SK-N-SH treated with all-trans-retinoic acid at 6 μM for 48 hours (cell line): ENCODE measurements at regions not wholly inside any gene's neighbourhood (a gene's known extent, or its start where the extent isn't known, plus 50 kb on each side); places are given as distances from the start of the nearest gene placed in this dataset.

Experiments used
- ATAC-seq: fragments of 200-7000 bp; cut with Tn5 transposase; 3 replicates; pipeline ENCODE4 v1.9.1; 2020; ENCODE audit warnings: mild to moderate bottlenecking, moderate library complexity
- ARNTL ChIP-seq: fragments of 450-650 bp; formaldehyde crosslinking; IDR thresholded peaks from 2 replicates; pipeline ENCODE4 v1.5.0; 2020; ENCODE audit warnings: low read depth, mild to moderate bottlenecking, moderate library complexity, borderline replicate concordance
- BACH2 ChIP-seq: fragments of 250-450 bp; sonication (Bioruptor Pico); IDR thresholded peaks from 2 replicates; pipeline ENCODE4 v1.9.0; 2021; ENCODE audit warnings: mild to moderate bottlenecking, borderline replicate concordance
- CREB5 ChIP-seq: fragments of 250-450 bp; sonication (Bioruptor Pico); IDR thresholded peaks from 2 replicates; pipeline ENCODE4 v1.5.1; 2020; ENCODE audit warnings: low read depth, mild to moderate bottlenecking, moderate library complexity
- CSDC2 ChIP-seq: fragments of 250-450 bp; sonication (Bioruptor Pico); IDR thresholded peaks from 2 replicates; pipeline ENCODE4 v1.5.0; 2020; ENCODE audit warnings: mild to moderate bottlenecking, moderate library complexity
- ESRRG ChIP-seq: fragments of 250-450 bp; sonication (Bioruptor Pico); IDR thresholded peaks from 2 replicates; pipeline ENCODE4 v1.6.1; 2021; ENCODE audit warnings: mild to moderate bottlenecking
- GLIS3 ChIP-seq: fragments of 250-450 bp; sonication (Bioruptor Pico); IDR thresholded peaks from 2 replicates; pipeline ENCODE4 v1.5.0; 2020; ENCODE audit warnings: mild to moderate bottlenecking, moderate library complexity
- ISL1 ChIP-seq: fragments of 250-450 bp; sonication (Bioruptor Pico); IDR thresholded peaks from 2 replicates; pipeline ENCODE4 v2.1.2; 2022; ENCODE audit warnings: mild to moderate bottlenecking, moderate library complexity
- OSR1 ChIP-seq: fragments of 250-450 bp; sonication (Bioruptor Pico); IDR thresholded peaks from 2 replicates; pipeline ENCODE4 v1.8.0; 2022; ENCODE audit warnings: moderate library complexity, mild to moderate bottlenecking, inconsistent platforms
- PPARA ChIP-seq: fragments of 250-450 bp; sonication (Bioruptor Pico); IDR thresholded peaks from 2 replicates; pipeline ENCODE4 v1.5.0; 2020; ENCODE audit warnings: mild to moderate bottlenecking, borderline replicate concordance
- RARB ChIP-seq: fragments of 250-450 bp; sonication (Bioruptor Pico); IDR thresholded peaks from 2 replicates; pipeline ENCODE4 v1.8.0; 2021; ENCODE audit warnings: mild to moderate bottlenecking, moderate library complexity
- SNAI2 ChIP-seq: fragments of 250-450 bp; sonication (Bioruptor Pico); IDR thresholded peaks from 2 replicates; pipeline ENCODE4 v1.5.0; 2020; ENCODE audit warnings: mild to moderate bottlenecking, moderate library complexity
- TCF4 ChIP-seq: fragments of 250-450 bp; sonication (Bioruptor Pico); IDR thresholded peaks from 2 replicates; pipeline ENCODE4 v1.8.0; 2021; ENCODE audit warnings: mild to moderate bottlenecking, moderate library complexity, borderline replicate concordance
- TSHZ2 ChIP-seq: fragments of 250-450 bp; sonication (Bioruptor Pico); IDR thresholded peaks from 2 replicates; pipeline ENCODE4 v1.5.0; 2020; ENCODE audit warnings: mild to moderate bottlenecking, moderate library complexity
- ZFP3 ChIP-seq: fragments of 250-450 bp; sonication (Bioruptor Pico); IDR thresholded peaks from 2 replicates; pipeline ENCODE4 v1.5.0; 2020; ENCODE audit warnings: mild to moderate bottlenecking, moderate library complexity
- ZNF8 ChIP-seq: fragments of 450-650 bp; formaldehyde crosslinking; IDR thresholded peaks from 2 replicates; pipeline ENCODE4 v1.5.0; 2020; ENCODE audit warnings: mild to moderate bottlenecking, moderate library complexity
- TF ChIP-seq, protein P1 (sequence below): fragments of 250-450 bp; sonication (Bioruptor Pico); IDR thresholded peaks from 2 replicates; pipeline ENCODE4 v1.8.0; 2021; ENCODE audit warnings: low read depth, mild to moderate bottlenecking, moderate library complexity, borderline replicate concordance
- TF ChIP-seq, protein P2 (sequence below): fragments of 250-450 bp; sonication (Bioruptor Pico); IDR thresholded peaks from 2 replicates; pipeline ENCODE4 v1.5.1; 2021; ENCODE audit warnings: mild to moderate bottlenecking, moderate library complexity

DNA sequence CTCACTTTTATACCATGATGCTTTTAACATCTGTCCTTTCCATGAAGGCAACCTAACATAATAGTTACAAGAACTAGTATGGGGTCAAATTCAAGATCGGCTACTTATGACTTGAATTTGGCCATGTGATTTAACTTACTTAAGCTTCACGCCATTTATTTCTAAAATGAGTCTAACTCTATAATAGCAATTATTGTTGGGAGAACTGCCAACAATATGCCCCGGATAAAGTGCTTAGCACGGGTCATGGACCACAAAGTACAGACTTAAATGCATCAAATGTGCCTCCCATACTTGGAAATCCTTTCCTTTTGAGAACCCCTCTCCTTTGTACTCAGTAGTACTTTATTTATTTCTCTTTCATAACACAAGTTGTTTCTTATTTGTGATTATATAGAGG is 1603.6 kb upstream of the GOT2 start:
- no peak for ATAC-seq

GRCh38 chr16:60331168-60331567 is 1597.1 kb upstream of the GOT2 start:
- no peak for TF ChIP-seq ZFP3 (CRISPR knock-in tag)
- no peak for TF ChIP-seq ESRRG (CRISPR knock-in tag)
- TF ChIP-seq SNAI2 (CRISPR knock-in tag), result no peak
- no peak for TF ChIP-seq ISL1
- TF ChIP-seq BACH2 (CRISPR knock-in tag), result no peak
- TF ChIP-seq, protein P1, sequence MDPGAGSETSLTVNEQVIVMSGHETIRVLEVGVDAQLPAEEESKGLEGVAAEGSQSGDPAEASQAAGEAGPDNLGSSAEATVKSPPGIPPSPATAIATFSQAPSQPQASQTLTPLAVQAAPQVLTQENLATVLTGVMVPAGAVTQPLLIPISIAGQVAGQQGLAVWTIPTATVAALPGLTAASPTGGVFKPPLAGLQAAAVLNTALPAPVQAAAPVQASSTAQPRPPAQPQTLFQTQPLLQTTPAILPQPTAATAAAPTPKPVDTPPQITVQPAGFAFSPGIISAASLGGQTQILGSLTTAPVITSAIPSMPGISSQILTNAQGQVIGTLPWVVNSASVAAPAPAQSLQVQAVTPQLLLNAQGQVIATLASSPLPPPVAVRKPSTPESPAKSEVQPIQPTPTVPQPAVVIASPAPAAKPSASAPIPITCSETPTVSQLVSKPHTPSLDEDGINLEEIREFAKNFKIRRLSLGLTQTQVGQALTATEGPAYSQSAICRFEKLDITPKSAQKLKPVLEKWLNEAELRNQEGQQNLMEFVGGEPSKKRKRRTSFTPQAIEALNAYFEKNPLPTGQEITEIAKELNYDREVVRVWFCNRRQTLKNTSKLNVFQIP (CRISPR knock-in tag), result no peak
- TF ChIP-seq PPARA (CRISPR knock-in tag), result no peak
- TF ChIP-seq, all 23 proteins: peak for 0
- ATAC-seq, result no peak

More for the DNA sequence above, 1603.6 kb upstream of the GOT2 start:
- TF ChIP-seq TSHZ2 (no peak), RARB (no peak), GLIS3 (CRISPR knock-in tag) (no peak), ARNTL (CRISPR knock-in tag) (no peak), ZFP3 (CRISPR knock-in tag) (no peak), CSDC2 (CRISPR knock-in tag) (no peak), ISL1 (no peak), TCF4 (CRISPR knock-in tag) (no peak), CREB5 (CRISPR knock-in tag) (no peak), ESRRG (CRISPR knock-in tag) (no peak)
- TF ChIP-seq, protein P2, sequence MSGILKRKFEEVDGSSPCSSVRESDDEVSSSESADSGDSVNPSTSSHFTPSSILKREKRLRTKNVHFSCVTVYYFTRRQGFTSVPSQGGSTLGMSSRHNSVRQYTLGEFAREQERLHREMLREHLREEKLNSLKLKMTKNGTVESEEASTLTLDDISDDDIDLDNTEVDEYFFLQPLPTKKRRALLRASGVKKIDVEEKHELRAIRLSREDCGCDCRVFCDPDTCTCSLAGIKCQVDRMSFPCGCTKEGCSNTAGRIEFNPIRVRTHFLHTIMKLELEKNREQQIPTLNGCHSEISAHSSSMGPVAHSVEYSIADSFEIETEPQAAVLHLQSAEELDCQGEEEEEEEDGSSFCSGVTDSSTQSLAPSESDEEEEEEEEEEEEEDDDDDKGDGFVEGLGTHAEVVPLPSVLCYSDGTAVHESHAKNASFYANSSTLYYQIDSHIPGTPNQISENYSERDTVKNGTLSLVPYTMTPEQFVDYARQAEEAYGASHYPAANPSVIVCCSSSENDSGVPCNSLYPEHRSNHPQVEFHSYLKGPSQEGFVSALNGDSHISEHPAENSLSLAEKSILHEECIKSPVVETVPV (CRISPR knock-in tag), result no peak
- TF ChIP-seq, protein P1 (CRISPR knock-in tag), result no peak

- ATAC-seq, result no peak
- TF ChIP-seq GLIS3 (CRISPR knock-in tag) (no peak), PPARA (CRISPR knock-in tag) (no peak), ZNF8 (CRISPR knock-in tag) (no peak), SNAI2 (CRISPR knock-in tag) (no peak), TCF4 (CRISPR knock-in tag) (no peak), CSDC2 (CRISPR knock-in tag) (no peak), OSR1 (CRISPR knock-in tag) (no peak), ISL1 (no peak), CREB5 (CRISPR knock-in tag) (no peak)
- TF ChIP-seq, protein P2 (CRISPR knock-in tag), result no peak
- TF ChIP-seq, all 23 proteins: peak for 0
Measured at GRCh38 chr16:60329108-60329507, 1595.0 kb upstream of the GOT2 start.
